ENCODE measurements at regions not wholly inside any gene's neighbourhood (a gene's known extent, or its start where the extent isn't known, plus 50 kb on each side); places are given as distances from the start of the nearest gene placed in this dataset.

- H3K4me3 ChIP-seq (replicated peaks; ENCODE audit: low read depth, low read length): no peak overlapping the region
- TF ChIP-seq CTCF (IDR thresholded peaks at IDR 0.05; ENCODE audit: low read length, missing control alignments): no peak
- no peak for DNase-seq (ENCODE audit: low read depth)
Observed at GRCh38 chr2:220451438-220451837, 824.0 kb downstream of the SLC4A3 start.

- TF ChIP-seq CTCF (IDR thresholded peaks at IDR 0.05; ENCODE audit: low read length, missing control alignments): no peak
- DNase-seq (ENCODE audit: low read depth): peak; percentile 12
- H3K4me3 ChIP-seq (replicated peaks; ENCODE audit: low read depth, low read length): no peak overlapping the region
Observed at GRCh38 chr2:220452561-220452960, 825.1 kb downstream of the SLC4A3 start.

- no peak for TF ChIP-seq CTCF (IDR thresholded peaks at IDR 0.05; ENCODE audit: low read length, missing control alignments)
- DNase-seq (ENCODE audit: low read depth): no peak
- no peak overlapping the region for H3K4me3 ChIP-seq (replicated peaks; ENCODE audit: low read depth, low read length)
Observed at GRCh38 chr2:220455351-220455990, 828.0 kb downstream of the SLC4A3 start.

- H3K4me3 ChIP-seq (replicated peaks; ENCODE audit: low read depth, low read length): no peak overlapping the region
- no peak for TF ChIP-seq CTCF (IDR thresholded peaks at IDR 0.05; ENCODE audit: low read length, missing control alignments)
- no peak for DNase-seq (ENCODE audit: low read depth)
Observed at GRCh38 chr2:220458051-220458450, 830.6 kb downstream of the SLC4A3 start.

GRCh38 chr2:220460257-220460985 is 833.0 kb downstream of the SLC4A3 start:
- no peak overlapping the region for H3K4me3 ChIP-seq (replicated peaks; ENCODE audit: low read depth, low read length)
- TF ChIP-seq CTCF (IDR thresholded peaks at IDR 0.05; ENCODE audit: low read length, missing control alignments): peak; percentile 26
- no peak for DNase-seq (ENCODE audit: low read depth)

GRCh38 chr2:220463876-220464275 is 836.4 kb downstream of the SLC4A3 start:
- H3K4me3 ChIP-seq (replicated peaks; ENCODE audit: low read depth, low read length): no peak overlapping the region
- DNase-seq (ENCODE audit: low read depth): no peak
- no peak for TF ChIP-seq CTCF (IDR thresholded peaks at IDR 0.05; ENCODE audit: low read length, missing control alignments)
